Upper lobe of left lung (tissue), 4 donors: ENCODE measurements at regions not wholly inside any gene's neighbourhood (a gene's known extent, or its start where the extent isn't known, plus 50 kb on each side); places are given as distances from the start of the nearest gene placed in this dataset.

Source experiments
- CTCF ChIP-seq, 6 experiments: fragments of 450-650 bp in 4 of 6; fragments of 200-600 bp in 2 of 6; sonication (generic) in 2 of 6; IDR thresholded peaks; one replicate each; pipeline ENCODE4 v1.5.1; 2016 to 2019; ENCODE audit warnings: antibody characterized with exemption in 6 of 6
- EP300 ChIP-seq, 4 donors: sonication (generic); formaldehyde crosslinking; IDR thresholded peaks; one replicate each; pipeline ENCODE4 v1.5.1; 2017; ENCODE audit warnings: antibody characterized with exemption in 4 of 4, control low read depth in 2 of 4

GRCh38 chr2:12326449-12327190 lies 390.1 kb upstream of the TRIB2 start:
- TF ChIP-seq CTCF (IDR thresholded peaks at IDR 0.05) (peak in 2 of 6 experiments; percentile 10 to 11), EP300 (IDR thresholded peaks at IDR 0.05) (no peak)
